ENCODE measurements at regions not wholly inside any gene's neighbourhood (a gene's known extent, or its start where the extent isn't known, plus 50 kb on each side); places are given as distances from the start of the nearest gene placed in this dataset.

GRCh38 chr2:240336820-240337427, 98.5 kb upstream of the GPC1 start:
- TF ChIP-seq EZH2 (IDR thresholded peaks at IDR 0.05; ENCODE audit: borderline replicate concordance, low read depth, low read length, severe bottlenecking), result no peak
- TF ChIP-seq, protein P1, sequence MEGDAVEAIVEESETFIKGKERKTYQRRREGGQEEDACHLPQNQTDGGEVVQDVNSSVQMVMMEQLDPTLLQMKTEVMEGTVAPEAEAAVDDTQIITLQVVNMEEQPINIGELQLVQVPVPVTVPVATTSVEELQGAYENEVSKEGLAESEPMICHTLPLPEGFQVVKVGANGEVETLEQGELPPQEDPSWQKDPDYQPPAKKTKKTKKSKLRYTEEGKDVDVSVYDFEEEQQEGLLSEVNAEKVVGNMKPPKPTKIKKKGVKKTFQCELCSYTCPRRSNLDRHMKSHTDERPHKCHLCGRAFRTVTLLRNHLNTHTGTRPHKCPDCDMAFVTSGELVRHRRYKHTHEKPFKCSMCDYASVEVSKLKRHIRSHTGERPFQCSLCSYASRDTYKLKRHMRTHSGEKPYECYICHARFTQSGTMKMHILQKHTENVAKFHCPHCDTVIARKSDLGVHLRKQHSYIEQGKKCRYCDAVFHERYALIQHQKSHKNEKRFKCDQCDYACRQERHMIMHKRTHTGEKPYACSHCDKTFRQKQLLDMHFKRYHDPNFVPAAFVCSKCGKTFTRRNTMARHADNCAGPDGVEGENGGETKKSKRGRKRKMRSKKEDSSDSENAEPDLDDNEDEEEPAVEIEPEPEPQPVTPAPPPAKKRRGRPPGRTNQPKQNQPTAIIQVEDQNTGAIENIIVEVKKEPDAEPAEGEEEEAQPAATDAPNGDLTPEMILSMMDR (IDR thresholded peaks at IDR 0.05; ENCODE audit: borderline replicate concordance, extremely low read depth, low read length, poor library complexity, severe bottlenecking), result no peak

DNA sequence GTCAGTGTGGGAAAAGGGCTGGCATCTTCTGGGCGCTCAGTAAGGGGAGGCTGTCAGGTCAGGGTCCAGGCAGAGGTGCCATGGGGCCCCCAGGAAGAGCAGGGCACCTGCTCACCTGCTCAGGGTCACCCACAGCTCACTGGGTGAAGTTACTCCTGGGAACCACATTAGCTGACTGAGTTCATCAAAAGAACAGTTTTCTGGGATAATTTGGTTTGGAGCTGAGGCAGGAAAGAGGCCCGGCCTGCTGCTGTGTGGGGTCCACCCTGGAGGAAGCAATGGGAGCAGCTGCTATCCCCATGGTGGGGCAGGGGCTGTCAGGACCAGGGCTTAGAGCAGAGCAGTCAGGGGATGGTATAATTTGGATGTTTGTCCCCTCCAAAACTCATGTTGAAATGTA, 97.2 kb upstream of the GPC1 start:
- DNase-seq (no peak), ATAC-seq (ENCODE audit: insufficient read depth, low read depth) (no peak)
- no peak overlapping the region for H3K4me3 ChIP-seq (ENCODE audit: low read depth in 1 of 2, low read length in 2 of 2)
- peaks cover 5% of the 10 kb centered on the region for H3K27me3 ChIP-seq (ENCODE audit: insufficient read depth, low read length, poor library complexity)
- no peak overlapping the region for H2AFZ ChIP-seq (ENCODE audit: low read depth, low read length)
- H3K79me2 ChIP-seq (ENCODE audit: insufficient read depth, low read length), result no peaks in the 10 kb centered on the region
- no peaks in the 10 kb centered on the region for H3K36me3 ChIP-seq (ENCODE audit: insufficient read depth, low read length)
- H3K4me1 ChIP-seq (ENCODE audit: insufficient read depth, low read length), result no peaks in the 10 kb centered on the region
- H3K27ac ChIP-seq (ENCODE audit: low read length), result no peak overlapping the region
- TF ChIP-seq, protein P1 (IDR thresholded peaks at IDR 0.05; ENCODE audit: borderline replicate concordance, extremely low read depth, low read length, poor library complexity, severe bottlenecking), result no peak
- no peak for TF ChIP-seq EZH2 (IDR thresholded peaks at IDR 0.05; ENCODE audit: borderline replicate concordance, low read depth, low read length, severe bottlenecking)
- H3K9ac ChIP-seq (ENCODE audit: low read depth, low read length), result no peak overlapping the region
- H3K9me3 ChIP-seq (ENCODE audit: insufficient read depth, low read length, severe bottlenecking), result no peaks in the 10 kb centered on the region
- H3K4me2 ChIP-seq (ENCODE audit: insufficient read depth, low read length), result no peak overlapping the region
- no peaks in the 10 kb centered on the region for H4K20me1 ChIP-seq (ENCODE audit: insufficient read depth, low read length)

More at GRCh38 chr2:240336820-240337427, 98.5 kb upstream of the GPC1 start:
- H2AFZ ChIP-seq (ENCODE audit: low read depth, low read length), result no peak overlapping the region
- H3K27ac ChIP-seq (ENCODE audit: low read length), result no peak overlapping the region
- H3K79me2 ChIP-seq (ENCODE audit: insufficient read depth, low read length), result no peaks in the 10 kb centered on the region
- H3K9ac ChIP-seq (ENCODE audit: low read depth, low read length), result no peak overlapping the region
- no peak overlapping the region for H3K4me2 ChIP-seq (ENCODE audit: insufficient read depth, low read length)
- DNase-seq (no peak), ATAC-seq (ENCODE audit: insufficient read depth, low read depth) (no peak)
- no peak overlapping the region for H3K4me3 ChIP-seq (ENCODE audit: low read depth in 1 of 2, low read length in 2 of 2)
- H4K20me1 ChIP-seq (ENCODE audit: insufficient read depth, low read length), result no peaks in the 10 kb centered on the region
- H3K27me3 ChIP-seq (ENCODE audit: insufficient read depth, low read length, poor library complexity), result peaks cover 8% of the 10 kb centered on the region
- no peaks in the 10 kb centered on the region for H3K9me3 ChIP-seq (ENCODE audit: insufficient read depth, low read length, severe bottlenecking)
- H3K4me1 ChIP-seq (ENCODE audit: insufficient read depth, low read length), result no peaks in the 10 kb centered on the region
- H3K36me3 ChIP-seq (ENCODE audit: insufficient read depth, low read length), result no peaks in the 10 kb centered on the region

DNA sequence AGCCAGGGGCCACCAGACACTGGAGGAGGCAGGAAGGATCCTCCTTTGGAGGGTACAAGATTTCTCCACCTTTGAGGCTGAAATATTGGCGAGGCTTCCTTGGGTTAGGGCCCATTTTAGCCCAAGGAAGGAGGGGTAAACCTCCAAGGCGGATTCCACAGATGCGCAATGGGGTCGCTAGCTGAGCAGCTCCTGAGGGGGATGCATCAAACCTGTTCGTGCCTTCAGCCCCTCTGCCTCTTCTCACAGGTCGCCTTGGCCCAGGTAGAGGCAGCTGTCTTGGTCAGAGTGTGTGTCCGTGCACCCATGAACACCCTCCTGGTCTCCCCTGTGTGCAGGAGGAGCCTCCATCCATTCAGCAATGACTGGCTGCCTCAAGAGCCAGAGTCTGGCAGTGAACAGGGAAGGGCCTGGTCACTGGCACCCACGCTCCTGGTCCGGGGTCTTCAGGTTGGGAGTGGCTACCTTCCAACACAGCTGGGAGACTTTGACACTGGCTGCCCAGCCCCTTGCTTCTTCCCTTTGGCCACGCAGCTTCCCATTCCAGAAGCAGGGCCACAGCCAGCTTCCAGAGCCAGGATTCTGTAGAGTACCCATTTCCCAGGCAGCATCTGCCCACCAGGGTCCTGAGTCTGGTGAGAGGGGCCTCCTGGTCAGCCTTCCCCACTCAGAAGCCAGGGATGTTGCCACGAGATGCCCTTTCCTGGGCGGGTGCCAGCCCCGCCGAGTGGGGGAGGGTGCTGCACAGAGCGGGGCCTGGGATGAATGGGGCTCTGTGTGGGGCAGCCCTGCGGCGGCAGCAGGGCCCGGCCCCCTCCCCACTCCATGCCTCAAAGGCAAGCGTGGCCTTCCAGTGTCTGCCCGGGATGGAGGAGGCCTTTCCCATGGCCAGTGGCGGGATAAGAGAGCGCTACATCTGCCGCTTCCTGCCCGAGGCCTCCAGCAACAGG, 95.8 kb upstream of the GPC1 start:
- ATAC-seq (ENCODE audit: insufficient read depth, low read depth) (no peak), DNase-seq (no peak)
- H3K27me3 ChIP-seq (ENCODE audit: insufficient read depth, low read length, poor library complexity), result no peaks in the 10 kb centered on the region
- H2AFZ ChIP-seq (ENCODE audit: low read depth, low read length), result no peak overlapping the region
- H4K20me1 ChIP-seq (ENCODE audit: insufficient read depth, low read length), result no peaks in the 10 kb centered on the region
- TF ChIP-seq EZH2 (IDR thresholded peaks at IDR 0.05; ENCODE audit: borderline replicate concordance, low read depth, low read length, severe bottlenecking), result no peak
- TF ChIP-seq, protein P1 (IDR thresholded peaks at IDR 0.05; ENCODE audit: borderline replicate concordance, extremely low read depth, low read length, poor library complexity, severe bottlenecking), result no peak
- no peak overlapping the region for H3K4me3 ChIP-seq (ENCODE audit: low read depth in 1 of 2, low read length in 2 of 2)
- H3K9ac ChIP-seq (ENCODE audit: low read depth, low read length), result no peak overlapping the region
- no peaks in the 10 kb centered on the region for H3K4me1 ChIP-seq (ENCODE audit: insufficient read depth, low read length)
- H3K9me3 ChIP-seq (ENCODE audit: insufficient read depth, low read length, severe bottlenecking), result no peaks in the 10 kb centered on the region
- no peaks in the 10 kb centered on the region for H3K36me3 ChIP-seq (ENCODE audit: insufficient read depth, low read length)
- H3K4me2 ChIP-seq (ENCODE audit: insufficient read depth, low read length), result no peak overlapping the region
- H3K27ac ChIP-seq (ENCODE audit: low read length), result no peak overlapping the region
- no peaks in the 10 kb centered on the region for H3K79me2 ChIP-seq (ENCODE audit: insufficient read depth, low read length)
